H9 (cell line): ENCODE measurements at regions not wholly inside any gene's neighbourhood (a gene's known extent, or its start where the extent isn't known, plus 50 kb on each side); places are given as distances from the start of the nearest gene placed in this dataset.

Source experiments
- DNase-seq: peaks from one replicate; pipeline ENCODE4 v3.0.0-alpha.2; 2017
- H2AFZ ChIP-seq: one replicate; pipeline ENCODE4 v1.6.1; 2013; ENCODE audit warnings: mild to moderate bottlenecking, low read length, control low read depth, moderate library complexity
- H2AK5ac ChIP-seq: 2 replicates; pipeline ENCODE4 v1.6.1; 2013; ENCODE audit warnings: low read length, control low read depth, mixed read lengths; ENCODE audit not compliant: insufficient read length
- H2BK120ac ChIP-seq: one replicate; pipeline ENCODE4 v1.6.1; 2013; ENCODE audit warnings: low read depth, mild to moderate bottlenecking, low read length, control low read depth, inconsistent platforms; ENCODE audit not compliant: poor library complexity, severe bottlenecking
- H2BK12ac ChIP-seq: 2 replicates; pipeline ENCODE4 v1.6.1; 2013; ENCODE audit warnings: low read length, control low read depth, mixed read lengths, low read depth; ENCODE audit not compliant: insufficient read length
- H2BK15ac ChIP-seq: 2 replicates; pipeline ENCODE4 v1.6.1; 2013; ENCODE audit warnings: low read depth, low read length, control low read depth
- H2BK20ac ChIP-seq: one replicate; pipeline ENCODE4 v1.6.1; 2013; ENCODE audit warnings: low read depth, mild to moderate bottlenecking, low read length, control low read depth, inconsistent platforms; ENCODE audit not compliant: poor library complexity, severe bottlenecking
- H2BK5ac ChIP-seq: 2 replicates; pipeline ENCODE4 v1.6.1; 2013; ENCODE audit warnings: low read length, control low read depth, mixed read lengths; ENCODE audit not compliant: insufficient read length
- H3K14ac ChIP-seq: 2 replicates; pipeline ENCODE4 v1.6.1; 2013; ENCODE audit warnings: low read length, control low read depth; ENCODE audit not compliant: insufficient read depth
- H3K18ac ChIP-seq: 2 replicates; pipeline ENCODE4 v1.6.1; 2013; ENCODE audit warnings: low read depth, mild to moderate bottlenecking, mixed read lengths, low read length, control low read depth; ENCODE audit not compliant: insufficient read length
- H3K23ac ChIP-seq: 2 replicates; pipeline ENCODE4 v1.6.1; 2013; ENCODE audit warnings: low read length, control low read depth, mixed read lengths, low read depth; ENCODE audit not compliant: insufficient read length
- H3K23me2 ChIP-seq: 2 replicates; pipeline ENCODE4 v1.6.1; 2013; ENCODE audit warnings: low read depth, mild to moderate bottlenecking, mixed read lengths, low read length, control low read depth; ENCODE audit not compliant: insufficient read length, poor library complexity, severe bottlenecking
- H3K27ac ChIP-seq: 2 replicates; pipeline ENCODE4 v1.5.1; 2013; ENCODE audit warnings: low read length, control low read depth, mixed read lengths, low read depth; ENCODE audit not compliant: insufficient read length
- H3K27me3 ChIP-seq: 2 replicates; pipeline ENCODE4 v1.6.1; 2013; ENCODE audit warnings: low read length, control low read depth, inconsistent platforms; ENCODE audit not compliant: insufficient read depth
- H3K4ac ChIP-seq: 2 replicates; pipeline ENCODE4 v1.6.1; 2013; ENCODE audit warnings: low read depth, mild to moderate bottlenecking, control low read depth, inconsistent platforms, low read length, moderate library complexity
- H3K4me1 ChIP-seq: 2 replicates; pipeline ENCODE4 v1.6.1; 2013; ENCODE audit warnings: low read length, control low read depth, inconsistent platforms; ENCODE audit not compliant: insufficient read depth
- H3K4me2 ChIP-seq: 2 replicates; pipeline ENCODE4 v1.6.1; 2013; ENCODE audit warnings: low read length, control low read depth, mixed read lengths; ENCODE audit not compliant: insufficient read length, insufficient read depth
- H3K56ac ChIP-seq: 2 replicates; pipeline ENCODE4 v1.6.1; 2013; ENCODE audit warnings: low read depth, mild to moderate bottlenecking, mixed read lengths, low read length, control low read depth; ENCODE audit not compliant: insufficient read length
- H3K79me1 ChIP-seq: 2 replicates; pipeline ENCODE4 v1.6.1; 2013; ENCODE audit warnings: low read depth, mild to moderate bottlenecking, moderate library complexity, low read length, control low read depth, inconsistent platforms; ENCODE audit not compliant: insufficient read depth, poor library complexity, severe bottlenecking
- H3K79me2 ChIP-seq: 2 replicates; pipeline ENCODE4 v1.6.1; 2013; ENCODE audit warnings: low read length, control low read depth, inconsistent platforms; ENCODE audit not compliant: insufficient read depth
- H3K9ac ChIP-seq: 2 replicates; pipeline ENCODE4 v1.6.1; 2013; ENCODE audit warnings: low read length, control low read depth, mixed read lengths; ENCODE audit not compliant: insufficient read length; ENCODE audit errors: extremely low read depth
- H3K9me3 ChIP-seq: one replicate; pipeline ENCODE4 v1.6.1; 2013; ENCODE audit warnings: low read depth, low read length, inconsistent platforms; ENCODE audit not compliant: control insufficient read depth
- H3T11ph ChIP-seq: one replicate; pipeline ENCODE4 v1.6.1; 2013; ENCODE audit warnings: mild to moderate bottlenecking, low read length, control low read depth, inconsistent platforms
- H4K20me1 ChIP-seq: one replicate; pipeline ENCODE4 v1.6.1; 2013; ENCODE audit not compliant: control insufficient read depth, insufficient read length, insufficient read depth
- H4K5ac ChIP-seq: 2 replicates; pipeline ENCODE4 v1.6.1; 2013; ENCODE audit warnings: low read depth, mild to moderate bottlenecking, mixed read lengths, low read length, control low read depth; ENCODE audit not compliant: insufficient read length
- H4K8ac ChIP-seq: replicated peaks from 2 replicates; pipeline ENCODE4 v1.6.1; 2013; ENCODE audit warnings: low read length, control low read depth, mixed read lengths, low read depth; ENCODE audit not compliant: insufficient read length
- H4K91ac ChIP-seq: 2 replicates; pipeline ENCODE4 v1.6.1; 2013; ENCODE audit warnings: low read depth, mild to moderate bottlenecking, moderate library complexity, mixed read lengths, low read length, control low read depth; ENCODE audit not compliant: insufficient read length
- H3K27ac Mint-ChIP-seq, 3 experiments: 2 replicates in 2 of 3; 3 replicates in 1 of 3; pipeline ENCODE4 v1.8.0; 2020 to 2021; ENCODE audit warnings: mixed read lengths in 3 of 3, mild to moderate bottlenecking in 1 of 3, moderate library complexity in 1 of 3
- H3K27me3 Mint-ChIP-seq: 2 replicates; pipeline ENCODE4 v1.8.0; 2021; ENCODE audit warnings: low read depth, mild to moderate bottlenecking, moderate library complexity, mixed read lengths
- H3K36me3 Mint-ChIP-seq, 3 experiments: 2 replicates in 2 of 3; 3 replicates in 1 of 3; pipeline ENCODE4 v1.8.0; 2020 to 2021; ENCODE audit warnings: low read depth in 3 of 3, mixed read lengths in 3 of 3; ENCODE audit not compliant: insufficient read depth in 1 of 3
- H3K4me1 Mint-ChIP-seq, 2 experiments: 2 replicates each; pipeline ENCODE4 v1.8.0; 2020; ENCODE audit warnings: mixed read lengths in 2 of 2
- H3K4me3 Mint-ChIP-seq, 2 experiments: 2 replicates in 1 of 2; 3 replicates in 1 of 2; pipeline ENCODE4 v1.8.0; 2020 to 2021; ENCODE audit warnings: mild to moderate bottlenecking in 2 of 2, mixed read lengths in 2 of 2, moderate library complexity in 1 of 2
- H3K9me3 Mint-ChIP-seq, 2 experiments: 2 replicates in 1 of 2; 3 replicates in 1 of 2; pipeline ENCODE4 v1.8.0; 2020; ENCODE audit warnings: mild to moderate bottlenecking in 2 of 2, mixed read lengths in 2 of 2, moderate library complexity in 1 of 2
- TF ChIP-seq, protein P1 (sequence below): fragments of 200-600 bp; sonication (generic); conservative IDR thresholded peaks from 3 replicates; pipeline ENCODE4 v1.8.0; 2021; ENCODE audit warnings: antibody characterized with exemption, mild to moderate bottlenecking

DNA sequence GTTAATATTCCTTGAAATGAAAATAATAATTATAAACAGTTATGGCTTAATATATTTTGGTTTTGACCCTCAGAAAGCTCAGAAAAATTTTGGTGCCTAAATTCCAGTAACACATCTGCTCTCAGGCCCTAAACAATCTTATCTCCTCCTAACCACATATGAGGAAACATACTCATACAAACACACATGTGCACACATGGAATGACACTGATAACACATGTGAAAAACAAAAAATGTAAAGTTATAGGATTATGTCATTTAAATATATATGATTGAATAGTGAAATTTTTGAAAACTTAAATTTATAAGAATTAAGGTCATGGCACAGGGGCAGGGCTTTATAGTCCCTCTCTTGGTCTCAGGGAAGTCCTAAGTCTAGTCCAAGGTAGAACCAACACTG lies 127.2 kb upstream of the TRPC7 start:
- H4K8ac ChIP-seq: no peak overlapping the region
- no peaks in the 10 kb centered on the region for H3K79me2 ChIP-seq
- no peaks in the 10 kb centered on the region for H3K79me1 ChIP-seq
- no peak overlapping the region for H2BK12ac ChIP-seq
- H3K27me3 ChIP-seq: no peaks in the 10 kb centered on the region
- H2BK15ac ChIP-seq: no peak overlapping the region
- H3K27ac Mint-ChIP-seq: no peak overlapping the region
- no peaks in the 10 kb centered on the region for H3K9me3 ChIP-seq
- H2AFZ ChIP-seq: no peak overlapping the region
- H3K36me3 Mint-ChIP-seq: peaks cover 15 to 28% (median 26%) of the 10 kb centered on the region in 3 experiments
- H3K23me2 ChIP-seq: no peaks in the 10 kb centered on the region
- H3K4me1 Mint-ChIP-seq: no peaks in the 10 kb centered on the region
- no peak for DNase-seq
- no peak overlapping the region for H3K4me3 Mint-ChIP-seq
- no peak overlapping the region for H3K23ac ChIP-seq
- H3K14ac ChIP-seq: no peak overlapping the region
- no peak overlapping the region for H3K56ac ChIP-seq
- H2BK120ac ChIP-seq: no peak overlapping the region
- TF ChIP-seq, protein P1, sequence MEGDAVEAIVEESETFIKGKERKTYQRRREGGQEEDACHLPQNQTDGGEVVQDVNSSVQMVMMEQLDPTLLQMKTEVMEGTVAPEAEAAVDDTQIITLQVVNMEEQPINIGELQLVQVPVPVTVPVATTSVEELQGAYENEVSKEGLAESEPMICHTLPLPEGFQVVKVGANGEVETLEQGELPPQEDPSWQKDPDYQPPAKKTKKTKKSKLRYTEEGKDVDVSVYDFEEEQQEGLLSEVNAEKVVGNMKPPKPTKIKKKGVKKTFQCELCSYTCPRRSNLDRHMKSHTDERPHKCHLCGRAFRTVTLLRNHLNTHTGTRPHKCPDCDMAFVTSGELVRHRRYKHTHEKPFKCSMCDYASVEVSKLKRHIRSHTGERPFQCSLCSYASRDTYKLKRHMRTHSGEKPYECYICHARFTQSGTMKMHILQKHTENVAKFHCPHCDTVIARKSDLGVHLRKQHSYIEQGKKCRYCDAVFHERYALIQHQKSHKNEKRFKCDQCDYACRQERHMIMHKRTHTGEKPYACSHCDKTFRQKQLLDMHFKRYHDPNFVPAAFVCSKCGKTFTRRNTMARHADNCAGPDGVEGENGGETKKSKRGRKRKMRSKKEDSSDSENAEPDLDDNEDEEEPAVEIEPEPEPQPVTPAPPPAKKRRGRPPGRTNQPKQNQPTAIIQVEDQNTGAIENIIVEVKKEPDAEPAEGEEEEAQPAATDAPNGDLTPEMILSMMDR: no peak
- no peaks in the 10 kb centered on the region for H3K4me1 ChIP-seq
- no peak overlapping the region for H3K18ac ChIP-seq
- H3K9me3 Mint-ChIP-seq: peaks cover 29% of the 10 kb centered on the region in 2 experiments
- H4K5ac ChIP-seq: no peak overlapping the region
- no peak overlapping the region for H3K27ac ChIP-seq
- no peak overlapping the region for H3K4me2 ChIP-seq
- no peaks in the 10 kb centered on the region for H3K27me3 Mint-ChIP-seq
- no peak overlapping the region for H3K9ac ChIP-seq
- H3K4ac ChIP-seq: no peak overlapping the region
- no peak overlapping the region for H4K91ac ChIP-seq
- H2BK5ac ChIP-seq: no peak overlapping the region
- H4K20me1 ChIP-seq: no peaks in the 10 kb centered on the region
- H2BK20ac ChIP-seq: no peak overlapping the region
- H3T11ph ChIP-seq: no peak overlapping the region
- no peak overlapping the region for H2AK5ac ChIP-seq
